ENCODE measurements at regions not wholly inside any gene's neighbourhood (a gene's known extent, or its start where the extent isn't known, plus 50 kb on each side); places are given as distances from the start of the nearest gene placed in this dataset.
A peak's percentile ranks its signal among the peaks of the same experiment; 100 is the strongest.

DNA sequence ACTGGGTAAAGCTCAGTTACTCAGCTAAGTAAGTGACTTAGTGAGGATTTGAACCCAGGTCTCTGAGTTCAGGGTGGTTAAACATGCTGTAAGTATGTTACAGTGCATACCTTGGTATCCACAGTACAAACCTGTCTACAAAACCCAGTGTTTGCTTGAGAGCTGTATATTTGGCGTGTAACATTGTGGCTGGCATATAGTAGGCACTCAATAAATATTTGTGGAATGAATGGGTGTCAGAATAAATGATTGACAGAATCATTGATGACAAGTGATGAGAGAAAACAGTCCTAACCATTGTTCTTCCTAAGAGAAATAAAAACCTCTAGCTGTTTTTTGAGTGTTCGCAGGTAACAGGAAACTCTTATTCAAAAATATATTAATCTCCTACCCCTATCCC is 79.7 kb upstream of the BCOR start:
- Histone ChIP-seq H3K4me3 (ENCODE audit: low read length) (peak overlapping the region; percentile 73), H3K9me3 (ENCODE audit: control insufficient read depth in 1 of 2, insufficient read depth in 1 of 2, low read length in 2 of 2) (no peaks in the 10 kb centered on the region), H3K27me3 (ENCODE audit: control insufficient read depth in 1 of 2, insufficient read depth in 2 of 2, low read length in 2 of 2) (no peaks in the 10 kb centered on the region), H3K4me1 (ENCODE audit: insufficient read depth, low read length) (peaks cover 44% of the 10 kb centered on the region), H3K36me3 (ENCODE audit: insufficient read depth, low read length) (no peaks in the 10 kb centered on the region), H3K27ac (ENCODE audit: low read depth in 1 of 2, low read length in 2 of 2) (peak overlapping the region; percentile 68 to 70)
- CTCF ChIA-PET: interaction anchor here (1.1 to 1.5 kb wide), 2 partner anchors 80 to 90 kb away, joined by 3 to 5 read pairs; partner anchors contain the start of gene BCOR
- Mint-ChIP-seq H3K27ac (peak overlapping the region; percentile 100), H3K27me3 (no peaks in the 10 kb centered on the region), H3K36me3 (ENCODE audit: low read depth) (peaks cover 16% of the 10 kb centered on the region), H3K4me1 (ENCODE audit: low read depth) (peaks cover 36% of the 10 kb centered on the region), H3K4me3 (peak overlapping the region; percentile 97), H3K9me3 (no peaks in the 10 kb centered on the region)
- POLR2A ChIA-PET: interaction anchor here (0.6 to 11.4 kb wide), 22 partner anchors 9 to 411 kb away, joined by 3 to 236 read pairs (median 4); partner anchors contain the start of gene BCOR
- TF ChIP-seq, protein P1, sequence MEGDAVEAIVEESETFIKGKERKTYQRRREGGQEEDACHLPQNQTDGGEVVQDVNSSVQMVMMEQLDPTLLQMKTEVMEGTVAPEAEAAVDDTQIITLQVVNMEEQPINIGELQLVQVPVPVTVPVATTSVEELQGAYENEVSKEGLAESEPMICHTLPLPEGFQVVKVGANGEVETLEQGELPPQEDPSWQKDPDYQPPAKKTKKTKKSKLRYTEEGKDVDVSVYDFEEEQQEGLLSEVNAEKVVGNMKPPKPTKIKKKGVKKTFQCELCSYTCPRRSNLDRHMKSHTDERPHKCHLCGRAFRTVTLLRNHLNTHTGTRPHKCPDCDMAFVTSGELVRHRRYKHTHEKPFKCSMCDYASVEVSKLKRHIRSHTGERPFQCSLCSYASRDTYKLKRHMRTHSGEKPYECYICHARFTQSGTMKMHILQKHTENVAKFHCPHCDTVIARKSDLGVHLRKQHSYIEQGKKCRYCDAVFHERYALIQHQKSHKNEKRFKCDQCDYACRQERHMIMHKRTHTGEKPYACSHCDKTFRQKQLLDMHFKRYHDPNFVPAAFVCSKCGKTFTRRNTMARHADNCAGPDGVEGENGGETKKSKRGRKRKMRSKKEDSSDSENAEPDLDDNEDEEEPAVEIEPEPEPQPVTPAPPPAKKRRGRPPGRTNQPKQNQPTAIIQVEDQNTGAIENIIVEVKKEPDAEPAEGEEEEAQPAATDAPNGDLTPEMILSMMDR (IDR thresholded peaks at IDR 0.05): no peak
- ATAC-seq (ENCODE audit: poor library complexity) (no peak), DNase-seq (no peak)
- intact Hi-C loops (cut with DNase I, micrococcal nuclease): loop anchor here in 1 of 2 experiments (10.0 kb wide), 2 partner anchors 87 to 173 kb away; no protein-coding TSS in a partner anchor

DNA sequence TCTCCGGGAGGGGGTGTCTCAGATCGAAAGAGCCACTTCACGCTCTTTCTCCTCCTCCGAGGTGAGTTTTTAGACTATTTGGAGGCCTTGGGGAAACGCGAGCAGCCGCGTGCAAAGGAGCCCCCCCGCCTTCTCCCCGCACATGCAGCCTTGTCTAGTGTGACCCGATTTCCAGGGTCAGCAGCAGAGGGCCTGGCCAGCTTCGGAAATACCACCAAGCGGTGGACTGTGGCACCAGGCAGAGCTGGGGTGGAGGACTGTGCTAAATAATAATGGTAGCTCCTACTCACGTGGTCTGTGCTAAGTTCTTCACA is 79.3 kb upstream of the BCOR start:
- H3K36me3 ChIP-seq (ENCODE audit: insufficient read depth, low read length): no peaks in the 10 kb centered on the region
- TF ChIP-seq, protein P1 (IDR thresholded peaks at IDR 0.05): no peak
- H3K4me1 ChIP-seq (ENCODE audit: insufficient read depth, low read length): peaks cover 47% of the 10 kb centered on the region
- ATAC-seq (ENCODE audit: poor library complexity): peak; percentile 20
- Mint-ChIP-seq H3K27me3 (no peaks in the 10 kb centered on the region), H3K27ac (peak overlapping the region; percentile 100), H3K9me3 (no peaks in the 10 kb centered on the region), H3K4me1 (ENCODE audit: low read depth) (peaks cover 36% of the 10 kb centered on the region), H3K4me3 (peak overlapping the region; percentile 97), H3K36me3 (ENCODE audit: low read depth) (peaks cover 16% of the 10 kb centered on the region)
- POLR2A ChIA-PET: interaction anchor here (0.6 to 11.4 kb wide), 33 partner anchors 8 to 908 kb away, joined by 3 to 236 read pairs (median 4); partner anchors contain the start of genes ATP6AP2, BCOR and USP9X
- H3K4me3 ChIP-seq (ENCODE audit: low read length): peak overlapping the region; percentile 73
- H3K9me3 ChIP-seq (ENCODE audit: control insufficient read depth in 1 of 2, insufficient read depth in 1 of 2, low read length in 2 of 2): no peaks in the 10 kb centered on the region
- CTCF ChIA-PET: interaction anchor here (1.1 to 1.5 kb wide), 2 partner anchors 79 to 90 kb away, joined by 3 to 5 read pairs; partner anchors contain the start of gene BCOR
- no peaks in the 10 kb centered on the region for H3K27me3 ChIP-seq (ENCODE audit: control insufficient read depth in 1 of 2, insufficient read depth in 2 of 2, low read length in 2 of 2)
- peak overlapping the region; percentile 68 to 70 for H3K27ac ChIP-seq (ENCODE audit: low read depth in 1 of 2, low read length in 2 of 2)
- intact Hi-C loops (cut with DNase I, micrococcal nuclease): loop anchor here in 1 of 2 experiments (10.0 kb wide), 2 partner anchors 88 to 172 kb away; no protein-coding TSS in a partner anchor
- no peak for DNase-seq

DNA sequence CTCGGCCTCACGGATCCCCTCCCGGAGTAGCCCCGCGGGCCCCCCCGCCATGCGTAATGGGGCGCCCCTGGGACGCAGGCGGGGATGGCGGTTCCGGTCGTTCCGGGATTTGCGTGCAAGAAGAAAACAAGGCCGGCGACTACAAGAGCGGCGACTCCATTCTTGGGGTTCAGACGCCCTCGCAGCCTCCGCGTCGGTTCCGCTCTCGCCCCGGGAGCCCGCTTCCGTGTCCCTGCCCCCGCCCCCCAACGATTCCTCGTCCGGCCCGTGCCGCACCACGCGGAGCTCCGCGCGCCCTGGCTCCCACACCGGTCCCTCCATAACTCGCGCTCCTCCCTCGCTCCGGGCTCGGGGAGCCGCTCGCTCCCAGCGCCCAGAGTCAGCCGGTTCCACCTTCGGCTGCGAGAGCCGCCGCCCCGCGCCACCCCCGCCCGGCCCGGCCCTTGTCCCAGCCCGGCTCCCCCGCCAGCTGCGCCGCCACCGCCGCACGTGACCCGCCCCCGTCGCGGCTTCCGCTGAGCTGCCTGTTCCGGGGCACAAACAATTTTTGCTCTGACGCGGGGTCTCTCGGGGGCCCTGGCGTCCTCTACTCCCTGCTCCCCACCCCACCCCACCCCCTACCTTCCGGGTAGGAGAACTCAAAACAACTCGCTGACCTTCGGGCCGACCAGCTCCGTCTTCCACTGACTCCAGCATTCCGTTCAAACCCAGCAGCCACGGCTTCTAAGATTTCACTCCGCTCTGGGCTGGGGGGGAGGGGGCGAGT is 78.8 kb upstream of the BCOR start:
- no peaks in the 10 kb centered on the region for H3K9me3 ChIP-seq (ENCODE audit: control insufficient read depth in 1 of 2, insufficient read depth in 1 of 2, low read length in 2 of 2)
- Mint-ChIP-seq H3K27me3 (no peaks in the 10 kb centered on the region), H3K4me3 (peak overlapping the region; percentile 97), H3K4me1 (ENCODE audit: low read depth) (peaks cover 36% of the 10 kb centered on the region), H3K27ac (peak overlapping the region; percentile 100), H3K36me3 (ENCODE audit: low read depth) (peaks cover 16% of the 10 kb centered on the region), H3K9me3 (no peaks in the 10 kb centered on the region)
- TF ChIP-seq, protein P1 (IDR thresholded peaks at IDR 0.05): no peak
- CTCF ChIA-PET: interaction anchor here (1.5 kb wide), 1 partner anchor 79 kb away, joined by 5 read pairs; the partner anchor contains the start of gene BCOR
- peak overlapping the region; percentile 90 to 96 for H3K27ac ChIP-seq (ENCODE audit: low read depth in 1 of 2, low read length in 2 of 2)
- ATAC-seq (ENCODE audit: poor library complexity): peak; percentile 42
- intact Hi-C loops (cut with DNase I, micrococcal nuclease): loop anchor here in 1 of 2 experiments (10.0 kb wide), 2 partner anchors 88 to 172 kb away; no protein-coding TSS in a partner anchor
- H3K27me3 ChIP-seq (ENCODE audit: control insufficient read depth in 1 of 2, insufficient read depth in 2 of 2, low read length in 2 of 2): no peaks in the 10 kb centered on the region
- POLR2A ChIA-PET: interaction anchor here (0.6 to 11.4 kb wide), 35 partner anchors 8 to 909 kb away, joined by 3 to 236 read pairs (median 4); partner anchors contain the start of genes ATP6AP2, BCOR and USP9X
- DNase-seq: peak; percentile 64 to 89 (median 75)
- peak overlapping the region; percentile 73 for H3K4me3 ChIP-seq (ENCODE audit: low read length)
- H3K4me1 ChIP-seq (ENCODE audit: insufficient read depth, low read length): peaks cover 51% of the 10 kb centered on the region
- no peaks in the 10 kb centered on the region for H3K36me3 ChIP-seq (ENCODE audit: insufficient read depth, low read length)
